CD4-positive, CD25-positive, alpha-beta regulatory T cell (primary cell): ENCODE measurements at regions not wholly inside any gene's neighbourhood (a gene's known extent, or its start where the extent isn't known, plus 50 kb on each side); places are given as distances from the start of the nearest gene placed in this dataset.

ENCODE experiments used
- ATAC-seq, 2 donors: fragments of 150-1000 bp; cut with Tn5 transposase; one replicate each; pipeline ENCODE4 v1.10.0; 2021; ENCODE audit warnings: low read depth in 2 of 2, moderate number of reproducible peaks in 2 of 2, moderate library complexity in 1 of 2
- DNase-seq, 3 donors: peaks; one replicate each; pipeline versions ENCODE4 v3.0.0 to v3.0.0-alpha.2; 2012 to 2022; ENCODE audit warnings: mixed read lengths in 1 of 3
- H3K27ac ChIP-seq: one replicate; pipeline ENCODE4 v1.7.0; 2013; ENCODE audit warnings: mild to moderate bottlenecking, low read length; ENCODE audit not compliant: insufficient read depth, poor library complexity, severe bottlenecking
- H3K27me3 ChIP-seq: one replicate; pipeline ENCODE4 v1.7.0; 2013; ENCODE audit warnings: low read length; ENCODE audit not compliant: control insufficient read depth, insufficient read depth
- H3K36me3 ChIP-seq: one replicate; pipeline ENCODE4 v1.7.0; 2013; ENCODE audit warnings: mild to moderate bottlenecking, low read length, moderate library complexity; ENCODE audit not compliant: control insufficient read depth, insufficient read depth
- H3K4me1 ChIP-seq: 2 replicates; pipeline ENCODE4 v1.7.0; 2013; ENCODE audit warnings: mild to moderate bottlenecking, low read length; ENCODE audit not compliant: insufficient read depth, control insufficient read depth, poor library complexity, severe bottlenecking
- H3K4me3 ChIP-seq: one replicate; pipeline ENCODE4 v1.7.0; 2013; ENCODE audit warnings: low read depth, mild to moderate bottlenecking, low read length, moderate library complexity
- H3K9me3 ChIP-seq, 2 experiments: 1 replicate in 1 of 2; 2 replicates in 1 of 2; pipeline ENCODE4 v1.7.0; 2013; ENCODE audit warnings: low read length in 2 of 2, mild to moderate bottlenecking in 1 of 2, moderate library complexity in 1 of 2; ENCODE audit not compliant: control insufficient read depth in 2 of 2
- H3K27ac Mint-ChIP-seq, 3 donors: one replicate each; pipeline ENCODE4 v1.8.0; 2020 to 2022; ENCODE audit warnings: mild to moderate bottlenecking in 3 of 3, mixed read lengths in 3 of 3, moderate library complexity in 2 of 3
- H3K27me3 Mint-ChIP-seq: one replicate; pipeline ENCODE4 v1.8.0; 2022; ENCODE audit warnings: mild to moderate bottlenecking, mixed read lengths
- H3K36me3 Mint-ChIP-seq: one replicate; pipeline ENCODE4 v1.8.0; 2020; ENCODE audit warnings: mixed read lengths
- H3K4me1 Mint-ChIP-seq, 4 donors: one replicate each; pipeline ENCODE4 v1.8.0; 2020 to 2022; ENCODE audit warnings: mixed read lengths in 4 of 4, mild to moderate bottlenecking in 1 of 4
- H3K4me3 Mint-ChIP-seq, 4 donors: one replicate each; pipeline ENCODE4 v1.8.0; 2020 to 2022; ENCODE audit warnings: mild to moderate bottlenecking in 4 of 4, mixed read lengths in 4 of 4, moderate library complexity in 3 of 4
- H3K9me3 Mint-ChIP-seq, 7 donors: one replicate each; pipeline ENCODE4 v1.8.0; 2020 to 2022; ENCODE audit warnings: mixed read lengths in 7 of 7, mild to moderate bottlenecking in 3 of 7, moderate library complexity in 2 of 7

DNA sequence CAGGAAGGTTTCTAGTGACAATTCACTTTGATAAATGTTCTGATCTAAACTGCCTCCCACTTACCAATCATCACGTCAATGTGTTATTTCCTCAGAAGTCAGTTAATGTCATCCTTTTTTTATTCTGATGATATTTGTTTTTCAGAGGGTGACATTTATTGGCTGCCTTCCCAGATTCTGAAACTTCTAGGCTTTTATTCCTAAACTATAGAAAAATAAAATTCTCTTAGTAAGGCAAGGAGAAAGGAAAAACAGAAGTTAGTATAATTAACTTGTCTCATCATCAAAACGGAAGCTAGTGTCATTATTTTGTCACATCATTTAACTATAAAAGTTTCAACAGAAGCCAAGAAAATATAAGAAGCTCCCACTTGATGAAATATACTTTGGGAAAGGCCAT lies 100.0 kb upstream of the C3orf80 start:
- ATAC-seq, result no peak
- H3K9me3 Mint-ChIP-seq, result peaks cover 0 to 4% (median 0%) of the 10 kb centered on the region in 7 donors
- H3K27me3 Mint-ChIP-seq, result peaks cover 6% of the 10 kb centered on the region

DNA sequence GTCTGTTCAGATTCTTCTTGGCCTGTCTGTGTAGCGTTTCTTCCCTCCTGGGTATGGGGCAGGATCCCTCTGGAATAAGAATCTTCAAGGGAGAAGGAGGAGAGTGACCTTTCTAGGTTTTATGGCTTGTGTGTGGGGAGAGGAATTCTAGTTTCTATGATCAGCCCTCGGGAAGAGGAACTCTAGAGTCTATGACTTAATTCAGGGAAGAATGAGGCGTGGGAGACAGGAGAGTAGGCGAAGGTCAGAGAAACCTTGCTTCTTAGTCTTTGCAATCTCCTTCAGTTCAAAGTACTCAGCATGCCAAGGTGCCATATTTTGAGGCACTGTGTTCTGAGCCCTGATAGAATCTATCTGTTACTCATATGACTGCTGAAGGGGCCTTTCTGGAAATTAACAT lies 99.2 kb upstream of the C3orf80 start:
- H3K4me3 Mint-ChIP-seq, result no peak overlapping the region
- H3K9me3 Mint-ChIP-seq, result peaks cover 0 to 1% (median 0%) of the 10 kb centered on the region in 7 donors
- H3K27ac Mint-ChIP-seq, result no peak overlapping the region
- H3K36me3 ChIP-seq, result no peaks in the 10 kb centered on the region
- no peaks in the 10 kb centered on the region for H3K27me3 ChIP-seq
- peaks cover 0 to 6% (median 0%) of the 10 kb centered on the region in 4 donors for H3K4me1 Mint-ChIP-seq
- no peak for ATAC-seq
- DNase-seq, result no peak
- H3K4me1 ChIP-seq, result no peaks in the 10 kb centered on the region
- H3K27me3 Mint-ChIP-seq, result peaks cover 6% of the 10 kb centered on the region
- no peaks in the 10 kb centered on the region for H3K36me3 Mint-ChIP-seq
- no peaks in the 10 kb centered on the region for H3K9me3 ChIP-seq
- no peak overlapping the region for H3K27ac ChIP-seq
- H3K4me3 ChIP-seq, result no peak overlapping the region

More for the DNA sequence above, 100.0 kb upstream of the C3orf80 start:
- Mint-ChIP-seq H3K4me3 (no peak overlapping the region), H3K27ac (no peak overlapping the region), H3K36me3 (no peaks in the 10 kb centered on the region), H3K4me1 (peaks cover 0 to 6% (median 0%) of the 10 kb centered on the region in 4 donors)
- no peaks in the 10 kb centered on the region for H3K27me3 ChIP-seq
- H3K27ac ChIP-seq, result no peak overlapping the region
- DNase-seq, result no peak
- no peaks in the 10 kb centered on the region for H3K4me1 ChIP-seq
- H3K36me3 ChIP-seq, result no peaks in the 10 kb centered on the region
- H3K9me3 ChIP-seq, result no peaks in the 10 kb centered on the region
- H3K4me3 ChIP-seq, result no peak overlapping the region

DNA sequence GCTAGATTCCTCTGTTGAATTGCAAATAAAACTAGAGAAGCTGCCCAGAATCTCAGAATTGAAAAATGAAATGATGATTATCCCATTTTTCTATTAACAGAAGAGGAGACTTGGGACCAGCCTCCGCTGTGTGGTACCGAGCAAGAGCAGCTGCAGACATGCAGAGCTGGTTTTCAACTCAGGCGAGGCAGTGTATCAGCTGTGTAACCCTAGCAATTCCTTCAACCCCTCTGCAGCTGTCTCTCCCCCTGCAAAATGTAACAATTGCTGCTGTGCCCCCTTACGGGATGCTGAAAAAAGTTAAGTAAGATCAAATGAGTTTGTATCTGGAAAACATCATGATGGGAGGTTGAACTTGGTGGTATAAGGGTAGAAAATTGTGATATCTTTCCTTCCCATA lies 98.5 kb upstream of the C3orf80 start:
- Histone ChIP-seq H3K9me3 (no peaks in the 10 kb centered on the region), H3K27ac (no peak overlapping the region), H3K36me3 (no peaks in the 10 kb centered on the region), H3K4me1 (no peaks in the 10 kb centered on the region), H3K4me3 (no peak overlapping the region), H3K27me3 (no peaks in the 10 kb centered on the region)
- Mint-ChIP-seq H3K36me3 (no peaks in the 10 kb centered on the region), H3K9me3 (no peaks in the 10 kb centered on the region), H3K4me1 (peaks cover 0 to 6% (median 0%) of the 10 kb centered on the region in 4 donors), H3K27ac (no peak overlapping the region), H3K4me3 (no peak overlapping the region), H3K27me3 (peaks cover 10% of the 10 kb centered on the region)
- ATAC-seq, result no peak
- no peak for DNase-seq

DNA sequence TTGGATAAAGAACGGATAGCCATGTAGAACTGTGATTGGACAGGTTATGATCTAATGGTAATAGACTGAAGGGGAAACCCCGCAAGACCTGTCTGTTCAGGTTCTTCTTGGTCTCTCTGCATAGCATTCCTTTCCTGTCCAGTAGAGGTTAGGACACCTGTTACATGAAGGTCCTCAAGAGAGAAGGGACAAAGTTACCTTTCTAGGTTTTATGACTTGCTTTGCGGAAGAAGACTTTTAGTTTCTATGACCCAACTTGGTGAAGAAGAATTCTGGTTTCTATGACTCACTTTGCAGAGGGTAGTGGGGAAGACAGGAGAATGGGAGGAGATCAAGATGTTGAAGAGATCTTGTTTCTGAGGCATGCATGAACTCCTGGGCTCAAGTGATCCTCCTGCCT lies 97.9 kb upstream of the C3orf80 start:
- Mint-ChIP-seq H3K27me3 (peaks cover 10% of the 10 kb centered on the region), H3K4me3 (no peak overlapping the region), H3K9me3 (no peaks in the 10 kb centered on the region), H3K27ac (no peak overlapping the region), H3K4me1 (peaks cover 0 to 6% (median 0%) of the 10 kb centered on the region in 4 donors), H3K36me3 (no peaks in the 10 kb centered on the region)
- Histone ChIP-seq H3K4me1 (no peaks in the 10 kb centered on the region), H3K36me3 (no peaks in the 10 kb centered on the region), H3K4me3 (no peak overlapping the region), H3K9me3 (no peaks in the 10 kb centered on the region), H3K27me3 (no peaks in the 10 kb centered on the region), H3K27ac (no peak overlapping the region)
- ATAC-seq (no peak), DNase-seq (no peak)

DNA sequence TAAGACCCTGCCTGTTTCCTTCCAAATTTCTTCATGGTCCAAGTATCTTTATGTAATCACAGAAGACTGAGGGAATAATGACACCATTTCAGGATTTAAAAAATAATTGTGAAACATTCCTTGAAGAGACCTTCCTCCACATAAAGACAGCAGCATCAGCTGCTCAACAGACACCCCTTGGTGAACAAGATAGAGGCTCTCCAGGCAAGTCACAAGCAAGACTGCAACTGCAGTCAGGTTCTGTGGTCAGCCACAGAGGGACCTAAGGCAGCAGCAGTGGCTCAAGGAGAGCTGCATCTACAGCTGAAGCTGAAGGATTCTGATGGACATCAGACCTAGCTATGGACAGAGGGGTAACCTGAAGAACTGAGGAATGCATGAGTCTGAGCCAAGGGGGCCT lies 97.2 kb upstream of the C3orf80 start:
- Histone ChIP-seq H3K4me1 (no peaks in the 10 kb centered on the region), H3K36me3 (no peaks in the 10 kb centered on the region), H3K27me3 (no peaks in the 10 kb centered on the region), H3K9me3 (no peaks in the 10 kb centered on the region), H3K27ac (no peak overlapping the region), H3K4me3 (no peak overlapping the region)
- Mint-ChIP-seq H3K9me3 (no peaks in the 10 kb centered on the region), H3K27me3 (peaks cover 10% of the 10 kb centered on the region), H3K4me3 (no peak overlapping the region), H3K4me1 (peaks cover 0 to 6% (median 0%) of the 10 kb centered on the region in 4 donors), H3K36me3 (no peaks in the 10 kb centered on the region), H3K27ac (no peak overlapping the region)
- DNase-seq, result no peak
- ATAC-seq, result no peak

DNA sequence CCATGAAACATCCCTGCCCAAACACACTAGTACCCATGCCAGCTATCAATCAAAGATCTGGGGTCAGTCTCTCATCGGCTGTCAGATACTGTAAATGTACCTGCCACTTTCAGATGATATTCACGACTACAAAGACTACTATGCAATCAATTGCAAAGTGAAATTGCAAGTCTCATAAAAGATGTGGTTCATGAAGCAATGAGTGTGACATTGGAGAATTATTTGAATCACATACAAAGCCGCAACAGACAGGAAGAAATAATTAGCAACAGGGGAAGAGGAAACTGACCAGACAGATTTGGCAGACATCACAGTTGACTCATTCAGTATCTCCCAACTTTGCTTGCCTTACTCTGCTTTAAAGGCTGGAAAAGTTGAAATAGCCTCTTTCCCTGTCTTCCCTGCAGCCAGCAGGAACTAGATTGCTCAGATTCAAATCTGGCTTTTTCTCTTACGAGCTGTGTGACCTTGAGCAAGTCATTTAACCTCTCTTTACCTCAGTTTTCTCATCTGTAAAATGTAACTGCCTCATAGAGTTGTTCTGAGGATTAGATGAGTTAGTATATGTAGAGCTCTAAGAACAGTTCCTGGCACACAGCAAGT lies 95.7 kb upstream of the C3orf80 start:
- H3K4me3 ChIP-seq, result no peak overlapping the region
- Mint-ChIP-seq H3K27me3 (peaks cover 10% of the 10 kb centered on the region), H3K4me1 (peaks cover 0 to 6% (median 0%) of the 10 kb centered on the region in 4 donors), H3K36me3 (no peaks in the 10 kb centered on the region), H3K4me3 (no peak overlapping the region), H3K9me3 (no peaks in the 10 kb centered on the region), H3K27ac (no peak overlapping the region)
- DNase-seq (peak in 1 of 3 donors; percentile 3), ATAC-seq (no peak)
- no peaks in the 10 kb centered on the region for H3K9me3 ChIP-seq
- H3K4me1 ChIP-seq, result no peaks in the 10 kb centered on the region
- H3K36me3 ChIP-seq, result no peaks in the 10 kb centered on the region
- H3K27ac ChIP-seq, result no peak overlapping the region
- H3K27me3 ChIP-seq, result no peaks in the 10 kb centered on the region

DNA sequence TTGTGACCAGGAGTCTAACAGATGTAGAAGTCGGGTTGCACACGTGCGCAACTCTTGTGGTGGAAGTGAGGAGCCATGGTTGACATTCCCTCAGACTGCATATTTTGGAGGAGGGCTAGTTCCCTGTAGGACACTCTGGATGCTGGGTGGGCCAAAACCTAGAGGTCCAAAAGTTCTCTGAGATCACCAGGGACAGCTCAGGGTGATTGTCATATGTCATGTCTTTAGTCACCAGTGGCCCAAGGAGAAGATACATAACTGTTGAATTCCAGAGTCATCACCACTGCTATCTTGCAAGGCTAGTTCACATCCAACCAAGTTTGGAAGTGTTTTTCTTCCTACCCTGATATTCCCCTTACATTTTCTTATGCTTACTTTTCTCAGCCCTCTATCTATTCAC lies 95.2 kb upstream of the C3orf80 start:
- Mint-ChIP-seq H3K27me3 (peaks cover 10% of the 10 kb centered on the region), H3K36me3 (no peaks in the 10 kb centered on the region), H3K4me3 (no peak overlapping the region), H3K4me1 (peaks cover 0 to 6% (median 0%) of the 10 kb centered on the region in 4 donors), H3K9me3 (no peaks in the 10 kb centered on the region), H3K27ac (no peak overlapping the region)
- no peak for ATAC-seq
- no peaks in the 10 kb centered on the region for H3K27me3 ChIP-seq
- no peaks in the 10 kb centered on the region for H3K4me1 ChIP-seq
- H3K36me3 ChIP-seq, result no peaks in the 10 kb centered on the region
- no peak overlapping the region for H3K27ac ChIP-seq
- no peak overlapping the region for H3K4me3 ChIP-seq
- DNase-seq, result no peak
- no peaks in the 10 kb centered on the region for H3K9me3 ChIP-seq

DNA sequence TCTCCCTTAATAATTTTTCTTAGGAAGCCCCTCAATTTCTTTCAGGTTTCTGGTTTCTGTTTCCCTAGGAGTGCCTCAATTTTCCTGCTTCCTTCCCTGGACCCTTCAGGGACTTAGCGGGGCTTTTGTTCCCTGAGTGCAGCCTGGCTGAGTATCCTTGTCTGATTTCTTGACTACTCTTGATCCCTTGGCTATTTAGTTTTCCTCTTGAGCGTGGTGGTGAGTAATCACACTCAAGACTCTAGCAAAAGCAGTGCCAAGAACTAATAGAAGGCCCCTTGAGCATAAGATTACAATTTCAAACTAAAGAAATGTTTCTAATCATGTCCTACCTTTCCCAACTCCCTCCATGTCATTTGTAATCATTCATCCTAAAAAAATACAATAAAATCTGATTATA lies 94.3 kb upstream of the C3orf80 start:
- no peak for DNase-seq
- Histone ChIP-seq H3K4me1 (no peaks in the 10 kb centered on the region), H3K27me3 (no peaks in the 10 kb centered on the region), H3K36me3 (no peaks in the 10 kb centered on the region), H3K9me3 (no peaks in the 10 kb centered on the region), H3K27ac (no peak overlapping the region), H3K4me3 (no peak overlapping the region)
- peaks cover 7% of the 10 kb centered on the region for H3K27me3 Mint-ChIP-seq
- H3K36me3 Mint-ChIP-seq, result no peaks in the 10 kb centered on the region
- no peak for ATAC-seq
- no peak overlapping the region for H3K4me3 Mint-ChIP-seq
- H3K9me3 Mint-ChIP-seq, result no peaks in the 10 kb centered on the region
- peaks cover 0 to 6% (median 0%) of the 10 kb centered on the region in 4 donors for H3K4me1 Mint-ChIP-seq
- H3K27ac Mint-ChIP-seq, result no peak overlapping the region
